Right atrium auricular region (tissue), 2 donors: ENCODE measurements at regions not wholly inside any gene's neighbourhood (a gene's known extent, or its start where the extent isn't known, plus 50 kb on each side); places are given as distances from the start of the nearest gene placed in this dataset.

Source experiments
- DNase-seq: peaks from one replicate; pipeline ENCODE4 v3.0.0-alpha.2; 2019; ENCODE audit warnings: low spot score
- H3K27ac ChIP-seq, 2 donors: fragments of 200-600 bp; sonication (generic); 1 replicate in 1 of 2; 2 replicates in 1 of 2; pipeline ENCODE4 v1.5.1; 2016 to 2019
- H3K27me3 ChIP-seq, 2 donors: fragments of 200-600 bp; sonication (generic); one replicate each; pipeline versions ENCODE4 v1.5.1 to v1.6.0; 2017 to 2019
- H3K36me3 ChIP-seq: fragments of 200-600 bp; sonication (generic); one replicate; pipeline ENCODE4 v1.5.1; 2016
- H3K4me1 ChIP-seq, 2 donors: fragments of 200-600 bp; sonication (generic); one replicate each; pipeline versions ENCODE4 v1.5.1 to v1.6.0; 2017 to 2019
- H3K4me3 ChIP-seq, 2 donors: fragments of 200-600 bp; sonication (generic); 1 replicate in 1 of 2; 2 replicates in 1 of 2; pipeline ENCODE4 v1.5.1; 2017 to 2019; ENCODE audit warnings: mild to moderate bottlenecking in 1 of 2, moderate library complexity in 1 of 2
- H3K9me3 ChIP-seq, 2 donors: fragments of 200-600 bp; sonication (generic); one replicate each; pipeline ENCODE4 v1.5.1; 2019
- TF ChIP-seq, protein P1 (sequence below), 2 donors: fragments of 200-600 bp; sonication (generic); IDR thresholded peaks; one replicate each; pipeline ENCODE4 v1.5.1; 2019; ENCODE audit warnings: antibody characterized with exemption in 2 of 2

DNA sequence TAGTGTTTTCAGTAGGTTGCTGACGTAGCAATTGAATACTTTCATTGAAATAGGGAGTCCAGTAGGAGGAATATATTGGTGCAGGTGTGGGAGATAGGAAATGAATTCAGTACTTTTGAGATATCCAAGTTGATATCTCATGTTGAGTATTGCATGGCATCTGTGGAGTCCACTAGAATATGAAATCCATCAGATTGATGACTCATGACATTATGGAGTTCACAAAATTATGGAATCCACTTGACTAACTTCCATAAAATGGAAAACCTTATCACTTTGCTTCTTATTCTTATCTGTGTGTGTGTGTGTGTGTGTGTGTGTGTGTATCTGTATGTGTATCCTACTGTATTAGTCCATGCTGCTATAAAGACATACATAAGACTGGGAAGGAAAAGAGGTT lies 513.5 kb upstream of the ZEB2 start:
- TF ChIP-seq, protein P1, sequence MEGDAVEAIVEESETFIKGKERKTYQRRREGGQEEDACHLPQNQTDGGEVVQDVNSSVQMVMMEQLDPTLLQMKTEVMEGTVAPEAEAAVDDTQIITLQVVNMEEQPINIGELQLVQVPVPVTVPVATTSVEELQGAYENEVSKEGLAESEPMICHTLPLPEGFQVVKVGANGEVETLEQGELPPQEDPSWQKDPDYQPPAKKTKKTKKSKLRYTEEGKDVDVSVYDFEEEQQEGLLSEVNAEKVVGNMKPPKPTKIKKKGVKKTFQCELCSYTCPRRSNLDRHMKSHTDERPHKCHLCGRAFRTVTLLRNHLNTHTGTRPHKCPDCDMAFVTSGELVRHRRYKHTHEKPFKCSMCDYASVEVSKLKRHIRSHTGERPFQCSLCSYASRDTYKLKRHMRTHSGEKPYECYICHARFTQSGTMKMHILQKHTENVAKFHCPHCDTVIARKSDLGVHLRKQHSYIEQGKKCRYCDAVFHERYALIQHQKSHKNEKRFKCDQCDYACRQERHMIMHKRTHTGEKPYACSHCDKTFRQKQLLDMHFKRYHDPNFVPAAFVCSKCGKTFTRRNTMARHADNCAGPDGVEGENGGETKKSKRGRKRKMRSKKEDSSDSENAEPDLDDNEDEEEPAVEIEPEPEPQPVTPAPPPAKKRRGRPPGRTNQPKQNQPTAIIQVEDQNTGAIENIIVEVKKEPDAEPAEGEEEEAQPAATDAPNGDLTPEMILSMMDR (IDR thresholded peaks at IDR 0.05) = no peak
- Histone ChIP-seq H3K27ac (no peak overlapping the region), H3K36me3 (no peaks in the 10 kb centered on the region), H3K27me3 (no peaks in the 10 kb centered on the region), H3K4me1 (peaks cover 0 to 7% of the 10 kb centered on the region in 2 donors), H3K9me3 (no peaks in the 10 kb centered on the region), H3K4me3 (no peak overlapping the region)
- DNase-seq = no peak

DNA sequence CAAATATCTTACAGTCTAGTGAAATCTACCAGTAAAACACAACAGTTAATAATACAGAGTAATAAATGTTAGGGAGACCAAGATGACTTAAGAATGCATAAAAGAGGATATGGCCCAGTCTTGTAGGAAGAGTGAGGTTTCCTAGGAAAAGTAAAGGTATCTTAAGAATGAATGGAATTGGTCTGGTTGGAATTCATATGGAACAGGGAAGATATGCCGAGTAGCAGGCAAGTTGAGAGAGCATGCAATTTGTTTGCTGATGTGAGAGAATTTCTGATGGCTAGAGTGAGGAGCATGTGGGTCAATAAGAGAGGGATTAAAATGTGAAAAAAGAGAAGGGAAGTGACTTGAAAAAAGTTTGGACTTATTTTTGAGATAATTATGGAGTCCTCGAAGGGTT lies 512.9 kb upstream of the ZEB2 start:
- H3K27me3 ChIP-seq = no peaks in the 10 kb centered on the region
- no peak overlapping the region for H3K4me3 ChIP-seq
- no peaks in the 10 kb centered on the region for H3K9me3 ChIP-seq
- DNase-seq = no peak
- peaks cover 0 to under 1% of the 10 kb centered on the region in 2 donors for H3K4me1 ChIP-seq
- no peaks in the 10 kb centered on the region for H3K36me3 ChIP-seq
- H3K27ac ChIP-seq = no peak overlapping the region
- TF ChIP-seq, protein P1 (IDR thresholded peaks at IDR 0.05) = no peak

DNA sequence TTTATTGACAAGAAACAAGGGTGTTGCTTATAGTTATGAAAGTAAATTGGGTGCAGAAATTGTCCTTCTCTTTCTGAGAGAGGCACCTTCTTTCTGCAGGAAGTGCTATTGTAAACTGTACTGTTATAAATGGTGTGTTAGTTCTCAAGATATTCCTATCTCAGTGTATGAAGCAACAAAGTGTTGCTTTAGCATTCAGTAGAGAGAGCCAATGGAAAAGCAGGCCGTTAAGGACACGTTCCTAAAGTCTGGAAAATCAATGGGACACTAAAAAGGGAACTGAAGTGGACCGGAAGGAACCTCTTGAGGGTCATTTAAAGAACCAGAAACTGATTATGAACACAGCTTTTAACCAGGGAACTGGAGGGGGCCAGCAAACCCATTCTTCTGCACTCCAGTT lies 510.0 kb upstream of the ZEB2 start:
- H3K4me3 ChIP-seq = no peak overlapping the region
- H3K4me1 ChIP-seq = peaks cover 0 to 6% of the 10 kb centered on the region in 2 donors
- TF ChIP-seq, protein P1 (IDR thresholded peaks at IDR 0.05) = no peak
- no peak overlapping the region for H3K27ac ChIP-seq
- H3K9me3 ChIP-seq = no peaks in the 10 kb centered on the region
- no peak for DNase-seq
- no peaks in the 10 kb centered on the region for H3K36me3 ChIP-seq
- no peaks in the 10 kb centered on the region for H3K27me3 ChIP-seq

DNA sequence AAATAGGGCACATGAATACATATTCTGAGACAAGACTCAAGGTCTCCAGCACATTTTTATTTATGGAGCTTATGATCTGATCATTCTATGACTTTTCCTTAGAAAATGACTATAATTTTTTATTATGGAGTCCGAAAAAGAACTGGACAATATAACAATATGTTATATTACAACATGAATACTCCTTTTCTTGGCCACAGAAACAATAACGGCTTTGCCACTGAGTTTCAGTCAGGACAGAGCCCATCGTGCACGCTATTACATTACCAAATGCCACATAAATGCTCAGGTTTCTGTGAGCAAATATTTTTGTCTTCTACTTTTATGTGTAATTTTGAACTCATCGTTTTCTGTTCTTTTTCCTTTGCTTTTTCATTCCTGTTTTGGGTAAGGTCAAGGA lies 509.2 kb upstream of the ZEB2 start:
- H3K27ac ChIP-seq = no peak overlapping the region
- H3K4me3 ChIP-seq = no peak overlapping the region
- no peak for DNase-seq
- TF ChIP-seq, protein P1 (IDR thresholded peaks at IDR 0.05) = no peak
- H3K9me3 ChIP-seq = no peaks in the 10 kb centered on the region
- no peaks in the 10 kb centered on the region for H3K36me3 ChIP-seq
- H3K4me1 ChIP-seq = peaks cover 0 to 6% of the 10 kb centered on the region in 2 donors
- no peaks in the 10 kb centered on the region for H3K27me3 ChIP-seq

DNA sequence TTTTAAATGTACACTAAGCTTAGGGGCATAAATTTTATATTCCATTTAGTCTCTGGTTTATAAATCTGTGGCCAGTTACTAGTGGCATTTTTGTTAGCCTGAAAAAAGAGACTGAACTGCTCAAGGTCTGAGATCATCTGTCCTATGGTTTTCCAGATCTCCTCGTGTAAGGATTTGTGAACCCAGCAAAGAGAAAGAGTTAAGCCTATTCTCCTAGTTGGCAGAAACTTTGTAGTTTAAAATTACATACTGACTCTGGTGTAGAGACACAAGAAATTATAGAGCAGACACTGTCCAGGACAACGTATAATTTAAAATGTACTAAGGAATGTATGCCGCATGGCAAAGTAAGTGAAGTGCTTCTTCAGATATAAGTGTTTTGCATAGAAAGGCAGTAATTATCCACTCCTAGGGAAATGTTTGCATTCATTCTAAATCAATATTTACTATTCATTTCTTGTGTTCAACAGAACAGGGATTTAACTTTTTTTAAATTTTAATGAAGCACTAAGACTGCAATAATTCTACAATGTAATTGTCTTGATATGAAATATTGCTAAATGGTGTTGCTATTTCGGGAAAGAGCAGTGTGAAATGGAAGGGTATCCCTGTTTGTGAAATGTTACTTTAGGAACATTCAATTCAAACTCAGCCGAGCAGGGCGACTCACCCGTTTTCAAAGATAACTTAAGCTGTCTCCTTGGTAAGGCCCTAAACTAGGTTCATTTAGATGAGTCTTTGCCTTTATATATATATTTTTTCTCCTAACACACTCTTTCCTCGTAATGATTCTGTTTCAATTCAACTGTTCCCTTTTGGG lies 508.4 kb upstream of the ZEB2 start:
- H3K4me3 ChIP-seq = no peak overlapping the region
- no peaks in the 10 kb centered on the region for H3K9me3 ChIP-seq
- no peak for DNase-seq
- H3K4me1 ChIP-seq = peaks cover 0 to 6% of the 10 kb centered on the region in 2 donors
- TF ChIP-seq, protein P1 (IDR thresholded peaks at IDR 0.05) = no peak
- no peaks in the 10 kb centered on the region for H3K27me3 ChIP-seq
- H3K27ac ChIP-seq = no peak overlapping the region
- no peaks in the 10 kb centered on the region for H3K36me3 ChIP-seq
